ENCODE measurements at regions not wholly inside any gene's neighbourhood (a gene's known extent, or its start where the extent isn't known, plus 50 kb on each side); places are given as distances from the start of the nearest gene placed in this dataset.

DNA sequence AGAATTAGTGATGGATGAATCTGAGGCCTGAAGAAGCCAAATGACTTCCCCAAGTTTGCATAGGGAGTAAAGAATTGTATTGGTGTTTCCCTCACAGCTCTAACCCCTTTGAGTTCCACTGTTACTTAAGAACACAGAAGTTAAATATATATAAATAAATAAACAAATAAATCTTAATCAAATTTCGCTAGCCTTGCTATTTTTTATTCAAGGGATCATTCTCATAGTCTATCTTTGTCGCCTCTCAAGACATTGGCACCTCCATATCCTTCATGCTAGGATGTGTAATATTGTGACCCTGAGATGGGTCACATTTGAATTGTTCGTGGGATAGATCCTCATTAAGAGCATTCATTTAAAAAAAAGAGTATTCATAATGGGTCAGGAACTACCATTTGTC lies 121.3 kb upstream of the HNMT start:
- TF ChIP-seq, protein P1, sequence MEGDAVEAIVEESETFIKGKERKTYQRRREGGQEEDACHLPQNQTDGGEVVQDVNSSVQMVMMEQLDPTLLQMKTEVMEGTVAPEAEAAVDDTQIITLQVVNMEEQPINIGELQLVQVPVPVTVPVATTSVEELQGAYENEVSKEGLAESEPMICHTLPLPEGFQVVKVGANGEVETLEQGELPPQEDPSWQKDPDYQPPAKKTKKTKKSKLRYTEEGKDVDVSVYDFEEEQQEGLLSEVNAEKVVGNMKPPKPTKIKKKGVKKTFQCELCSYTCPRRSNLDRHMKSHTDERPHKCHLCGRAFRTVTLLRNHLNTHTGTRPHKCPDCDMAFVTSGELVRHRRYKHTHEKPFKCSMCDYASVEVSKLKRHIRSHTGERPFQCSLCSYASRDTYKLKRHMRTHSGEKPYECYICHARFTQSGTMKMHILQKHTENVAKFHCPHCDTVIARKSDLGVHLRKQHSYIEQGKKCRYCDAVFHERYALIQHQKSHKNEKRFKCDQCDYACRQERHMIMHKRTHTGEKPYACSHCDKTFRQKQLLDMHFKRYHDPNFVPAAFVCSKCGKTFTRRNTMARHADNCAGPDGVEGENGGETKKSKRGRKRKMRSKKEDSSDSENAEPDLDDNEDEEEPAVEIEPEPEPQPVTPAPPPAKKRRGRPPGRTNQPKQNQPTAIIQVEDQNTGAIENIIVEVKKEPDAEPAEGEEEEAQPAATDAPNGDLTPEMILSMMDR (IDR thresholded peaks at IDR 0.05; ENCODE audit: insufficient read depth, low read depth, low read length): no peak
- no peak for TF ChIP-seq EZH2 (IDR thresholded peaks at IDR 0.05; ENCODE audit: insufficient read depth, low read length)
